Small intestine (tissue), 7 donors: ENCODE measurements at regions not wholly inside any gene's neighbourhood (a gene's known extent, or its start where the extent isn't known, plus 50 kb on each side); places are given as distances from the start of the nearest gene placed in this dataset.

ENCODE experiments used
- DNase-seq, 2 donors: peaks; one replicate each; pipeline versions ENCODE4 v3.0.0 to v3.0.0-alpha.2; 2013
- FAIRE-seq: peaks from 2 replicates; lab custom pipeline; 2012; peaks lifted over from hg19 to GRCh38; lab: Jason Lieb, UNC
- H3K27ac ChIP-seq, 3 donors: one replicate each; pipeline ENCODE4 v1.5.1; 2013; ENCODE audit warnings: low read length in 2 of 3, mild to moderate bottlenecking in 2 of 3, control low read depth in 1 of 3, inconsistent platforms in 1 of 3, low read depth in 1 of 3, moderate library complexity in 1 of 3
- H3K27me3 ChIP-seq, 3 donors: one replicate each; pipeline ENCODE4 v1.6.1; 2013; ENCODE audit warnings: low read length in 3 of 3, inconsistent platforms in 1 of 3; ENCODE audit not compliant: control insufficient read depth in 3 of 3, insufficient read depth in 3 of 3
- H3K36me3 ChIP-seq, 3 donors: one replicate each; pipeline ENCODE4 v1.6.1; 2013; ENCODE audit warnings: low read length in 3 of 3, inconsistent platforms in 1 of 3, low read depth in 1 of 3, mild to moderate bottlenecking in 1 of 3, moderate library complexity in 1 of 3; ENCODE audit not compliant: control insufficient read depth in 3 of 3, insufficient read depth in 2 of 3
- H3K4me1 ChIP-seq, 3 donors: one replicate each; pipeline ENCODE4 v1.6.1; 2013; ENCODE audit warnings: low read length in 2 of 3, inconsistent platforms in 1 of 3, low read depth in 1 of 3, mild to moderate bottlenecking in 1 of 3, moderate library complexity in 1 of 3; ENCODE audit not compliant: control insufficient read depth in 3 of 3, insufficient read depth in 2 of 3
- H3K4me3 ChIP-seq, 3 donors: one replicate each; pipeline ENCODE4 v1.5.1; 2013; ENCODE audit warnings: low read length in 3 of 3, control low read depth in 1 of 3, inconsistent platforms in 1 of 3, low read depth in 1 of 3, mild to moderate bottlenecking in 1 of 3, moderate library complexity in 1 of 3
- H3K9me3 ChIP-seq, 2 donors: one replicate each; pipeline ENCODE4 v1.6.1; 2013; ENCODE audit warnings: low read depth in 1 of 2, low read length in 1 of 2; ENCODE audit not compliant: control insufficient read depth in 2 of 2, insufficient read depth in 1 of 2
- WGBS, 3 donors: extraction: QIAGEN DNeasy Blood & Tissue Kit; methylation state at CpG; one replicate each; pipeline ENCODE4 v1.1.7; 2013; 5-methylcytosine and 5-hydroxymethylcytosine counted together
- donor health status: healthy with polysubstance abuse.
- donor health status: control.
- donor health status: control.
- donor health status: Bipolar disorder and iron deficiency.
- donor health status: healthy.

GRCh38 chr1:30028283-30028682, 695.1 kb downstream of the MATN1 start:
- Histone ChIP-seq H3K4me3 (no peak overlapping the region), H3K27ac (no peak overlapping the region), H3K27me3 (peaks cover 0 to 5% (median 0%) of the 10 kb centered on the region in 3 donors), H3K4me1 (no peaks in the 10 kb centered on the region), H3K9me3 (peaks cover 1 to 5% of the 10 kb centered on the region in 2 donors), H3K36me3 (no peaks in the 10 kb centered on the region)
- no peak for FAIRE-seq
- no peak for DNase-seq
- WGBS, 3 donors = 78 to 93% (median 81%) methylated on average over 2 of the region's 2 CpGs

DNA sequence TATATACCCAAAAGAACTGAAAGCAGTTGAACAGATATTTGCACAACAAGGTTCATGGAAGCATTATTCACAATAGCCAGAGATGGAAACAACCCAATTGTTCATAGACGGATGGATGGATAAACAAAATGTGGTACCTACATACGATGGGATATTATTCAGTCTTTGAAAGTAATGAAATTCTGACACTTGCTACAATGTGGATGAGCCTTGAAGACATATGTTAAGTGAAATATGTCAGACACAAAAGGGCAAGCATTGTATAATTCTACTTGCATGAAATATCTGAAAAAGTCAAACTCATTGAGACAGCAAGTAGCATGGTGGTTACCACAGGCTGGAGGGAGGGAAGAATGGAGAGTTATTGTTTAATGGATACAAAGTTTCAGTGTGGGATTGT, 696.1 kb downstream of the MATN1 start:
- H3K4me3 ChIP-seq = no peak overlapping the region
- FAIRE-seq (no peak), DNase-seq (no peak)
- 83 to 90% (median 88%) methylated on average over 2 of the region's 2 CpGs for WGBS, 3 donors
- H3K9me3 ChIP-seq = peaks cover 1 to 3% of the 10 kb centered on the region in 2 donors
- H3K36me3 ChIP-seq = no peaks in the 10 kb centered on the region
- no peaks in the 10 kb centered on the region for H3K4me1 ChIP-seq
- no peak overlapping the region for H3K27ac ChIP-seq
- peaks cover 0 to 5% (median 0%) of the 10 kb centered on the region in 3 donors for H3K27me3 ChIP-seq

DNA sequence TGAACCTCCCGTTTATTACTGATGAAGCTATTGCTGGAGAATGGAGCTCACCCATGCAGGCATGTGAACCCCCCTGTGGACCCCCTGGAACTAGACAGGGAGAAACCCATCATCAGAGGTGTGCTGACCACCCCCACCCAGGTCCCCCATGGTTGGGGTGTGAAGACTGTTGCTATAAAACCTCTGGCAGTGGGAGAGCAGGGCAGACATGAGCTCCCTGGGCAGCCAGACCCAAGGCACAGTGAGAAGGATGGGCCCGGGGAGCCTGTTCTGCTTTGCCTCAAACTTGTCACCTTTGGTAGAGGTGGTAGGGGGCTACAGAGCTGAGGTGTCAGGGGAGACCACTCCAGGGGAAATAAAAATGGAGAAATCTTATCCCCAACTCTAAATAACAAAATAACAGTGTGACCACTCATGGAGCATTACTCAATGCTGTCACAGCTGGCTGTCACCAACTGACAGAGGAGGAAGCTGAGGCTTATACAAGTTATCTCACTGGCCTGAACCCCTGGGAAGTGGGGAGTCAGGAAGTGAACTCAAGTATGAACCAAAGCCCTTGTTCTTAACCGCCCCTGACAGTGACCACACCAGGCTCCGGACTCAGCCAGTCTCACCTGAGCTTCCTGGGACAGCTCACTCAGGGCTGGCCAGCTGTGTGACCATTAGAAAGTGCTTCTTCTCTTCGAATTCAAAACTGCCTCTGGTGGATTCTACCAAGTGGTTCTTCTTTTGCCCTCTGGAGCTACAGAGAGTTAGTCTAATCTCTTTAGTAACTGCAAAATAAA, 698.8 kb downstream of the MATN1 start:
- no peak for DNase-seq
- no peak overlapping the region for H3K4me3 ChIP-seq
- no peaks in the 10 kb centered on the region for H3K36me3 ChIP-seq
- H3K9me3 ChIP-seq = peaks cover 0 to 1% of the 10 kb centered on the region in 2 donors
- H3K4me1 ChIP-seq = no peaks in the 10 kb centered on the region
- no peak overlapping the region for H3K27ac ChIP-seq
- no peak for FAIRE-seq
- 63 to 81% (median 80%) methylated on average over 5 of the region's 5 CpGs for WGBS, 3 donors
- H3K27me3 ChIP-seq = peaks cover 0 to 5% (median 0%) of the 10 kb centered on the region in 3 donors

DNA sequence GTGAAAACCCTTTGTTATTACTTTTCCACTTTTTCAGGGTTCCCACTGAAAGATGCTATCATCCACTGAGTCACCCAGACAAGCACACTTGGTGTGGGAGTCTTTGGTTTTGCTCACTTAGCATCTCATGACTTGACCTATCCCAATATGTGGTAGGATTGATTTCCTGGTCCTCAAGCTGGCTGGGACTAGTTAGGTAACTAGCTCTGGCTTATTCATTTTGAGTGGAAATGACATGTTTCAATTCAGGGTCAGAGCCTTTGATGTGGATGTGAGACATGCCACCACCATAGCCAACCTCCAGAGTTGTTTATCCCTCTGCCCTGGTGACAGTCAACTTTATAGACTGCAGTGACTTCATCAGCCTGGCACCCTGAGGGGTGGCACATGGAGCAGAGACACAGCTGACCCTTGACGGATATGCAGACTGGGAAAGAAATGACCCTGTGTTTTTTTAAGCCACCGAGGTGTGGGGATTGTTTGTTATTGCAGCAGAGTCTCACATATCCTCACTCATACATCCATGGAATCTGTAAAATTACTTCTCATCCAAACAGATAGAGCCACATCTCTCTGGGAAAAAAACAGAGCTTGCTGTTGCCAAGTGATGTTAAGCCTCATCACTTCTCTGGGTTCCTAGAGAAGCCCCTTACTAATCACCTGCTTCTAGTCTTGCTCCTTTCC, 699.9 kb downstream of the MATN1 start:
- Histone ChIP-seq H3K27ac (no peak overlapping the region), H3K9me3 (peaks cover 1 to 2% of the 10 kb centered on the region in 2 donors), H3K27me3 (peaks cover 0 to 7% (median 0%) of the 10 kb centered on the region in 3 donors), H3K4me1 (no peaks in the 10 kb centered on the region), H3K36me3 (no peaks in the 10 kb centered on the region), H3K4me3 (no peak overlapping the region)
- DNase-seq = no peak
- FAIRE-seq = no peak
- WGBS, 3 donors = 84 to 93% (median 90%) methylated on average over 2 of the region's 2 CpGs

DNA sequence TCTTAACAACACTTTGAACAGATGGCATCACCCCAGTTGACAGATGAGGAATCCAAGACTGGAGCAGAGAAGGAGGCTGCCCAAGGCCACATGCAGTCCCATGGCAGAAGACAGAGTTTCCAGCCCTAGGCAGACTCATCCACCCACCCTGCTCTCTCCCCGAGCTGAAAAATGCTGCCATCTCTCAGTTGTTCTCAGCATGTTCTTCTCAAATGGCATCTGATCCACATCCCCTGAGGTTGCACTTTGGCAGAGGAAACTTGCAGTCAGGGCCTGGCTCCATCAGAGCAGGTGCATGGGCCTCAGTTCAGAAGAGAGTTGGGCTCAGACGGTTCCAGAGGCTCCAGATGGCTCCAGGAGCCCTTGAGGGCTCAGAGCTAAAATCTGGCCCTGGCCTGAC, 709.4 kb downstream of the MATN1 start:
- H3K36me3 ChIP-seq = no peaks in the 10 kb centered on the region
- 53 to 70% (median 63%) methylated on average over 2 of the region's 2 CpGs for WGBS, 3 donors
- no peak overlapping the region for H3K27ac ChIP-seq
- H3K9me3 ChIP-seq = peaks cover 0 to 6% of the 10 kb centered on the region in 2 donors
- no peak overlapping the region for H3K4me3 ChIP-seq
- peaks cover 0 to 2% (median 0%) of the 10 kb centered on the region in 3 donors for H3K27me3 ChIP-seq
- no peak for FAIRE-seq
- H3K4me1 ChIP-seq = no peaks in the 10 kb centered on the region
- no peak for DNase-seq

DNA sequence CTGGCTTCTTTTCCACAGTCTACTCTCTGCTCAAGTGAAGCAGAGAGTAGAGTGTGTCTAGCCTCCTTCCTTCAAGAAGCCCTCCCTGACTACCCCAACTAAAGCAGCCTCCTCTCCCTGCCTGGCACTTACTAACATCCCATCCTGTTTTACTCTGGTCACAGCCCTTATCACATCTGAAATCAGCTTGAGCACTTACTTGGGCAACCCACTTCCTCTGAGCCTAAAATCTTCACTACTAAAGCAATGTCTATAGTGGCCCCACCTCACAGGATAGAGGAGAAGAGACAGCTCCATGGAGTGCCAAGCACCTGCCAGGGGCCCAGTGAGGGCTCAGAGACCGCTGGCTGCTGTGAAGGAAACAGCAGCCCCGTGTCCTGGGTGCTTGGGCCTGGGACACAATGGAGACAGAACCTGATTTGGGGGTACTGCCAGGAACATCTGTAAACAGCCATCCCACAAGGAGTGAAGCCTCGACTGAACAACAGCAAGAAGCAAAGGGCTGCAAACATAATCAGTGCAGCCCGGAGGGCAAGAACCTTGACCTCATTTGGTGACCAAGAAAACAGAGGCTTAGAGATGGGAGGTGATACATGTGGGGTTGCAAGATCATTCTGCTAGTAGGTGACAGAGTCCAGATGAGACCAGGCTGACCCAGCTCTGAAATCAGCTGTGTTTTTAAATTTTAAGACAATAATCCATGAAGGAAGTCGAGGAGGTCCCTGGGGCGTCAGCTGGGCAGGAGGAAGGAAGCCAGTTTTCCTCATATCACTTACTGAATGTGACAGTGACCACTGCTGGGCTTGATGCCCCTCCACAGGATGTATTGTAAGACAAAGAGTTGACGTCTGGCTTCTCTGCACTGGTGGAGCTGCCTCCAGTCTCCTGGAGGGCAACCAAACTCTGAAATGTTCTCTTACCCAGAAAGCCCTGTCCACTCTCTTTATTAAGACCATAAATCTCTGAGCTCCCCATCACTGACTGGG, 710.6 kb downstream of the MATN1 start:
- Histone ChIP-seq H3K4me3 (no peak overlapping the region), H3K4me1 (no peaks in the 10 kb centered on the region), H3K27ac (no peak overlapping the region), H3K9me3 (no peaks in the 10 kb centered on the region), H3K36me3 (no peaks in the 10 kb centered on the region), H3K27me3 (no peaks in the 10 kb centered on the region)
- FAIRE-seq (no peak), DNase-seq (no peak)
- 46 to 55% (median 53%) methylated on average over 7 of the region's 7 CpGs for WGBS, 3 donors

DNA sequence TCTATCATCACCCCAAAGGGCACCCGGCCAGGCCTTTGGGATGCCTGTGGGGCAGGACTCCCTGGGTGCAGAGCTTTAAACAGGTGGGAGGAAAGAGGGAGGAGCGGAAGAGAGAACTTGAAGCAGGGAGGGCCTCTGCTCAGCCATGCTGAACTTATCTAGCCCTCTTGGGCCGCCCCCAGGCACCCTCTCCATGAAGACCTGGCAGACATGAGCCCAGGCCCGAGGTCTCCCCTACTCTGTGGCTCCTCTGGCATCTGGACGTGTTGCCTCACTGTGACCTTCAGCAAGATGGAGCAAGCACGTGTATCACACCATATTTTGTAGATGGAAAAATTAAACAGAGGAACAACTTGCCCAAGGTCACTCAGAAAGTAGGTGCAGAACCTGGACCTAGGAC, 711.4 kb downstream of the MATN1 start:
- FAIRE-seq = no peak
- no peaks in the 10 kb centered on the region for H3K9me3 ChIP-seq
- H3K36me3 ChIP-seq = no peaks in the 10 kb centered on the region
- H3K27me3 ChIP-seq = no peaks in the 10 kb centered on the region
- H3K27ac ChIP-seq = no peak overlapping the region
- WGBS, 3 donors = 54 to 73% (median 72%) methylated on average over 6 of the region's 6 CpGs
- DNase-seq = no peak
- H3K4me1 ChIP-seq = no peaks in the 10 kb centered on the region
- H3K4me3 ChIP-seq = no peak overlapping the region
